Upper lobe of left lung (tissue), 6 donors: ENCODE measurements at regions not wholly inside any gene's neighbourhood (a gene's known extent, or its start where the extent isn't known, plus 50 kb on each side); places are given as distances from the start of the nearest gene placed in this dataset.
A peak's percentile ranks its signal among the peaks of the same experiment; 100 is the strongest.
"Not testable (repeated sequence)": the region's sequence is repeated elsewhere in the genome, so short reads cannot be mapped to it uniquely, and the experiment has no call there.

Source experiments
- ATAC-seq, 2 donors: fragments of 200-7000 bp; cut with Tn5 transposase; one replicate each; pipeline ENCODE4 v1.9.1; 2022; ENCODE audit warnings: mild to moderate bottlenecking in 2 of 2, moderate library complexity in 2 of 2; ENCODE audit not compliant: low FRiP score in 2 of 2
- DNase-seq, 2 donors: peaks; one replicate each; pipeline ENCODE4 v3.0.0-alpha.2; 2019 to 2020
- H3K27ac ChIP-seq, 4 donors: fragments of 200-600 bp; sonication (generic); one replicate each; pipeline ENCODE4 v1.5.1; 2016 to 2019
- H3K27me3 ChIP-seq, 4 donors: fragments of 200-600 bp; sonication (generic); one replicate each; pipeline ENCODE4 v1.5.1; 2017 to 2019
- H3K36me3 ChIP-seq, 4 donors: fragments of 200-600 bp; sonication (generic); one replicate each; pipeline ENCODE4 v1.5.1; 2016 to 2019
- H3K4me1 ChIP-seq, 4 donors: fragments of 200-600 bp; sonication (generic); one replicate each; pipeline ENCODE4 v1.5.1; 2018 to 2019
- H3K4me3 ChIP-seq, 4 donors: fragments of 200-600 bp; sonication (generic); one replicate each; pipeline ENCODE4 v1.5.1; 2017 to 2019; ENCODE audit warnings: mild to moderate bottlenecking in 2 of 4, moderate library complexity in 1 of 4
- H3K9me3 ChIP-seq, 4 donors: fragments of 200-600 bp; sonication (generic); one replicate each; pipeline ENCODE4 v1.5.1; 2018 to 2019
- EP300 ChIP-seq, 4 donors: sonication (generic); formaldehyde crosslinking; IDR thresholded peaks; one replicate each; pipeline ENCODE4 v1.5.1; 2017; ENCODE audit warnings: antibody characterized with exemption in 4 of 4, control low read depth in 2 of 4
- POLR2A ChIP-seq, 4 donors: fragments of 450-650 bp; IDR thresholded peaks; one replicate each; pipeline ENCODE4 v1.5.1; 2016 to 2017; ENCODE audit warnings: antibody characterized with exemption in 4 of 4, mild to moderate bottlenecking in 2 of 4
- POLR2AphosphoS5 ChIP-seq, 2 donors: sonication (generic); formaldehyde crosslinking; IDR thresholded peaks; one replicate each; pipeline ENCODE4 v1.5.1; 2017; ENCODE audit warnings: antibody characterized with exemption in 2 of 2
- WGBS, 2 donors: methylation state at CpG; one replicate each; pipeline ENCODE4 v1.1.5; 2017 to 2018; 5-methylcytosine and 5-hydroxymethylcytosine counted together
- TF ChIP-seq, protein P1 (sequence below), 6 experiments: fragments of 450-650 bp in 4 of 6; fragments of 200-600 bp in 2 of 6; sonication (generic) in 2 of 6; IDR thresholded peaks; one replicate each; pipeline ENCODE4 v1.5.1; 2016 to 2019; ENCODE audit warnings: antibody characterized with exemption in 6 of 6
- donor health status: DM: no; HTN: no; CAD: no; lungs with moderate emphysema.
- donor health status: DM: no; HTN: yes; CAD: no; lungs with severe emphysema.

DNA sequence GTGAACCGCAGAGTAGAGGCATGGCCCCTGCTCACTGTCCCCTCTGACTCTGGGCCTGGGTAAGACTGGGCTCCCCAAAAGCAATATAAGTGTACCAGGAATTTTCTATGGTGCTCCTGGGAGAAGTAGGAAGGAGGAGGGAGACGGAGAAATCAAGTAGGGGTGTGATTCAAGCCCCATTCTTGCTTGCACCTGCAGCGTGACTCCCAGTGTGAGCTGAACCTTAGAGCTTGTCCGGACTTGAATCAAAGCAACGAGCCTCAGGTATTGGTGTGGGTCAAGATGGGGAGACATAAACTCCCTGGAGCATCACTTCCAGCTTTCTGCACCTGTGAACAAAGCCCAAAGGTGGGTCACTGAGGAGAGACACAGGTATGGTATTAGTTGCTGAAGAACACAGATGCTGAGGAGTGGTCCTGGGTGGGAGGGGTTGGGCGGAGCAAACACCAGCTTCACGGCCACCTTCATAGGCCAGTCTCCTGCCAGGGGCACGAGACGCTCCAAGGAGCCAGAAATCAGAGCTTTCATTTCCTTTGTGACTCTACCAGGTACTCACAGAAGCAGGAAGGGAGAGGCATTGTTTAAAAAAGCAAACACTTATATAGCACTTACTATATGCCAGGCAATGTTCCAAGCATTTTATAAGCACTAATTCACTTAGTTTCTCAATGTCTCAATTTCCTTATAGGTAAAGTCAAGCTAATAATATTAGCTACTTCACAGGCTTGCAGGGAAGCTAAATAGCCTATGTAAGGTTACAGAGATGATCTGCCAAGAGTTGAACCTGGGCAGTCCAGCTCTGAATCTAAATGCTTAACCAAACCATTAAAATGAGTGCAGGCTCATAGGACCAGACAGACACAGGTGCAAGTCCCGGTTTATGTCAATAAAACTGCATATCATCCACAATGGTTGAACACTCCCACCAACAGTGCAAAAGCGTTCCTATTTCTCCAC is 775.3 kb downstream of the UQCRFS1 start:
- H3K27ac ChIP-seq = peak overlapping the region in 1 of 4 donors; percentile 21
- DNase-seq = peak in 1 of 2 donors; percentile 27
- peaks cover 0 to 9% (median 0%) of the 10 kb centered on the region in 4 donors for H3K4me1 ChIP-seq
- WGBS, 2 donors = 62 to 71% methylated on average over 11 of the region's 11 CpGs
- peaks cover 0 to 3% (median 0%) of the 10 kb centered on the region in 4 donors for H3K9me3 ChIP-seq
- H3K27me3 ChIP-seq = no peaks in the 10 kb centered on the region
- no peaks in the 10 kb centered on the region for H3K36me3 ChIP-seq
- TF ChIP-seq, protein P1, sequence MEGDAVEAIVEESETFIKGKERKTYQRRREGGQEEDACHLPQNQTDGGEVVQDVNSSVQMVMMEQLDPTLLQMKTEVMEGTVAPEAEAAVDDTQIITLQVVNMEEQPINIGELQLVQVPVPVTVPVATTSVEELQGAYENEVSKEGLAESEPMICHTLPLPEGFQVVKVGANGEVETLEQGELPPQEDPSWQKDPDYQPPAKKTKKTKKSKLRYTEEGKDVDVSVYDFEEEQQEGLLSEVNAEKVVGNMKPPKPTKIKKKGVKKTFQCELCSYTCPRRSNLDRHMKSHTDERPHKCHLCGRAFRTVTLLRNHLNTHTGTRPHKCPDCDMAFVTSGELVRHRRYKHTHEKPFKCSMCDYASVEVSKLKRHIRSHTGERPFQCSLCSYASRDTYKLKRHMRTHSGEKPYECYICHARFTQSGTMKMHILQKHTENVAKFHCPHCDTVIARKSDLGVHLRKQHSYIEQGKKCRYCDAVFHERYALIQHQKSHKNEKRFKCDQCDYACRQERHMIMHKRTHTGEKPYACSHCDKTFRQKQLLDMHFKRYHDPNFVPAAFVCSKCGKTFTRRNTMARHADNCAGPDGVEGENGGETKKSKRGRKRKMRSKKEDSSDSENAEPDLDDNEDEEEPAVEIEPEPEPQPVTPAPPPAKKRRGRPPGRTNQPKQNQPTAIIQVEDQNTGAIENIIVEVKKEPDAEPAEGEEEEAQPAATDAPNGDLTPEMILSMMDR (IDR thresholded peaks at IDR 0.05) = no peak
- TF ChIP-seq POLR2AphosphoS5 (IDR thresholded peaks at IDR 0.05) = no peak
- TF ChIP-seq EP300 (IDR thresholded peaks at IDR 0.05) = no peak
- no peak for TF ChIP-seq POLR2A (IDR thresholded peaks at IDR 0.05)
- H3K4me3 ChIP-seq = no peak overlapping the region
- peak; percentile 40 to 76 for ATAC-seq

DNA sequence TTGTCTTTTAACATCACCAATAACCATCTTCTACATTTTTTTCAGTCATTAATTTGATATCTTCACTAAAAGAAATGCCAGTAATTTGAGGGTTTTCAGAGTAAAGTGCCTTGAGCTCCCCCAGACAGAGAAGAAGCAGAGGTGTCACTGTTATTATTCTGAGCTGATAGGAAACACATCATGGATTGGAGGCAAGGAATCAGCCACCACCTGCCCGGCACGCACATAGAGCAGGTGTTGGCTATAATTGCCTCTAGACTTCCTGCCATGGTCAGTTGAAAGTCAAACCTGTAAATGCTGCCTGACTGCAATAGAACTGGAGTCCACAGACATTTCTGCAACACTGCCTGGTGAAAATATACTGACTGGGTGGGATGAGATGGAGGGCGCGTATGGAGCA is 776.6 kb downstream of the UQCRFS1 start:
- Histone ChIP-seq H3K4me3 (no peak overlapping the region), H3K9me3 (peaks cover 0 to 3% (median 0%) of the 10 kb centered on the region in 4 donors), H3K27ac (no peak overlapping the region), H3K36me3 (no peaks in the 10 kb centered on the region), H3K27me3 (no peaks in the 10 kb centered on the region), H3K4me1 (peaks cover 0 to 9% (median 0%) of the 10 kb centered on the region in 4 donors)
- TF ChIP-seq, protein P1 (IDR thresholded peaks at IDR 0.05) = no peak
- TF ChIP-seq EP300 (IDR thresholded peaks at IDR 0.05) (no peak), POLR2A (IDR thresholded peaks at IDR 0.05) (no peak)
- ATAC-seq (no peak), DNase-seq (no peak)
- WGBS, 2 donors = 81 to 91% methylated on average over 4 of the region's 4 CpGs

DNA sequence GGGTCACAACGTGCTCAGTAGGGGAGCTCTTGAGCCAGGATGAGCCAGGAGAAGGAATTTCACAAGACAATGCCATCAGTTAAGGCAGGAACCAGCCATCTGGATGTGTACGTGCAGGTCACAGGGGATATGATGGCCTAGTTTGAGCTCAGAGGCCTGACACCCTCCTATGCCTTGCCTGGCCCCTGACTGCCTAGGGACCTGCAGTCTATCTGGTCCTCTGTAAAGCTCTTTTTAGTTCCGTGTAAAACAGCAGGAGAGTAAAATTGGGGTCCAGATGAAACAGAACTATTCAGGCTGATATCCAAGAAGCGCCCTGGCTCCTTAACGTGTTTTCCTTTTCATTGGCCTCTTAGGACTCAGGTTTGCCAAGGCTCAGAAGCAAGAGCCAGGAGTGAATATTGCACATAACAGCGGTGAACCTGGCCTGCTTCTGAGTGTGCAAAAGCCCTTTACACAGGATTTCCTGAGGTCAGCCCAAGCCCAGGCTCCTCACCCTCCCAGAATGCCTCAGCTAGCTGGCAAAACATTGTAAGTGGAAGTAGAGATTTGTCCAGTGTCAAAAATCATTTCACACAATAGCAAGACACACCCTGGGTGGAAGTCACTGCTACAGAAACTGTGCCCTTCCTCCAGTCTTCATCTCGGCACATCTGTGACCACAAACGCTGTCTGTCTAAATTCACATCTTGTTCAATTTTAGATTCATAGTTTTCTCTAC is 777.2 kb downstream of the UQCRFS1 start:
- TF ChIP-seq POLR2A (IDR thresholded peaks at IDR 0.05) = no peak
- no peak for TF ChIP-seq EP300 (IDR thresholded peaks at IDR 0.05)
- no peak for TF ChIP-seq POLR2AphosphoS5 (IDR thresholded peaks at IDR 0.05)
- TF ChIP-seq, protein P1 (IDR thresholded peaks at IDR 0.05) = no peak
- peaks cover 0 to 3% (median 0%) of the 10 kb centered on the region in 4 donors for H3K9me3 ChIP-seq
- no peak overlapping the region for H3K4me3 ChIP-seq
- no peaks in the 10 kb centered on the region for H3K27me3 ChIP-seq
- H3K27ac ChIP-seq = no peak overlapping the region
- H3K4me1 ChIP-seq = peaks cover 0 to 9% (median 0%) of the 10 kb centered on the region in 4 donors
- 42 to 43% methylated on average over 8 of the region's 8 CpGs for WGBS, 2 donors
- ATAC-seq = no peak
- H3K36me3 ChIP-seq = no peaks in the 10 kb centered on the region
- DNase-seq = no peak

DNA sequence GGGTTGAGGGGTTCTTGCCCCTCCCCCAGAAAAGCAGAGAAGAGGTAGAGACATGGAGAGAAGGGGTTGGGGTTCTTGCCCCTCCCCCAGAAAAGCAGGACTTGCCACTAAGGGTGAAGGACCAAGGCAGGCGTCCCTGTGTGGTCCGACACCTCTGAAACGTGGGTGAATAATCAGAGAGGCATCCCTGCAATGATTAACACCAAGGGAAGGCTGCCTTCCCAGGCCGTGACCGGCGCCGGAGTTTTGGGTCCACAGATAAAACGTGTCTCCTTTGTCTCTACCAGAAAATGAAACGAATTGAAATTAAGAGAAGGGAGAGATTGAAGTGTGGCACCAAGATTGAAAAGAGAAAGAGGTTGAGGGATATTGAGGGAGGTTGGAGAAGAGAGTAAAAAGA is 778.2 kb downstream of the UQCRFS1 start:
- H3K9me3 ChIP-seq, H3K4me3 ChIP-seq, H3K27ac ChIP-seq, H3K4me1 ChIP-seq, H3K36me3 ChIP-seq, ATAC-seq, DNase-seq, H3K27me3 ChIP-seq: not testable (repeated sequence)
- WGBS, 2 donors = 87 to 90% methylated on average over 9 of the region's 9 CpGs

DNA sequence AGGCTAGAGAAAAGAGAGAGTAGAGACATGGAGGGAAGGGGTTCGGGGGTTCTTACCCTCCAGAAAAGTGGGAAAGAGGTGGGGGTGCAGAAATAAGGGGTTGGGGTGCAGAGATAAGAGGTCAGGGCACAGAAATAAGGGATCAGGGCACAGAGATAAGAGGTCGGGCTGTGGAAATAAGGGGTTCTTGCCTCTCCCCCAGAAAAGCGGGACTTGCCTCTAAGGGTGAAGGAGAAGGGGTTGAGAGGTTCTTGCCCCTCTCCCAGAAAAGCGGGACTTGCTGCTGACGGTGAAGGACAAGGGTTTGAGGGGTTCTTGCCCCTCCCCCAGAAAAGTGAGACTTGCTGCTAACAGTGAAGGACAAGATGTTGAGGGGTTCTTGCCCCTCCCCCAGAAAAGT is 778.6 kb downstream of the UQCRFS1 start:
- H3K4me3 ChIP-seq, H3K27me3 ChIP-seq, ATAC-seq, H3K36me3 ChIP-seq, H3K27ac ChIP-seq, DNase-seq, H3K9me3 ChIP-seq, H3K4me1 ChIP-seq: not testable (repeated sequence)
- WGBS, 2 donors = 86 to 90% methylated on average over 5 of the region's 5 CpGs

DNA sequence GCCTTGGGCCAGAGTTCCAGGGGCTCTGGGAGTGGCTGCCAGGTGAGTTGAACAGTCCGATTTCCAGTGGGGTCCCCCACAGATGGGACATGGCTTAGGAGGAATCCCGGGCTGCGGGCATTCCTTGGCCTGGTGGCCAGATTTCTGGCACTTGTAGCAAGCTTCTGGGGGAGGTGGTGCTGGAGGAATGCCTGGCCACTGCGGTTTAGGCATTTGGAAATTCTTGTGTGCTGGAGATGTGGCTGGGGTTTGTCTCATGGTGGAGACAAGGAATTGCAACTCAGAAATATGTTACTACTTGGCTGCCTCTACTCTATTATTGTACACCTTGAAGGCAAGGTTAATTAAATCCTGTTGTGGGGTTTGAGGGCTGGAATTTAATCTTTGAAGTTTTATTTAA is 779.8 kb downstream of the UQCRFS1 start:
- not testable (repeated sequence) for H3K4me1 ChIP-seq, DNase-seq, H3K27ac ChIP-seq, H3K36me3 ChIP-seq, H3K27me3 ChIP-seq, H3K4me3 ChIP-seq, H3K9me3 ChIP-seq, ATAC-seq
- 92% methylated on average over 4 of the region's 4 CpGs; no CpG with 5 or more reads in 1 of the 2 donors for WGBS, 2 donors
